Hepatocyte (in vitro differentiated cells): ENCODE measurements at regions not wholly inside any gene's neighbourhood (a gene's known extent, or its start where the extent isn't known, plus 50 kb on each side); places are given as distances from the start of the nearest gene placed in this dataset.
A peak's percentile ranks its signal among the peaks of the same experiment; 100 is the strongest.

Source experiments
- DNase-seq: peaks from one replicate; pipeline ENCODE4 v3.0.0-alpha.2; 2016; ENCODE audit warnings: low spot score
- H2AFZ ChIP-seq: fragments of 200-600 bp; sonication (generic); 2 replicates; pipeline ENCODE4 v1.6.0; 2016; ENCODE audit warnings: antibody characterized with exemption, mild to moderate bottlenecking
- H3K27ac ChIP-seq: fragments of 200-600 bp; sonication (generic); 2 replicates; pipeline ENCODE4 v1.5.1; 2016; ENCODE audit warnings: mild to moderate bottlenecking
- H3K27me3 ChIP-seq: fragments of 200-600 bp; sonication (generic); 2 replicates; pipeline ENCODE4 v1.6.1; 2016
- H3K36me3 ChIP-seq: fragments of 200-600 bp; sonication (generic); replicated peaks from 2 replicates; pipeline ENCODE4 v1.5.1; 2016; ENCODE audit warnings: low read depth; ENCODE audit not compliant: insufficient read depth
- H3K4me1 ChIP-seq: fragments of 200-600 bp; sonication (generic); 2 replicates; pipeline ENCODE4 v1.5.1; 2016; ENCODE audit warnings: mild to moderate bottlenecking, moderate library complexity; ENCODE audit not compliant: insufficient read depth
- H3K4me2 ChIP-seq: fragments of 200-600 bp; sonication (generic); 2 replicates; pipeline ENCODE4 v1.6.0; 2016
- H3K4me3 ChIP-seq: fragments of 200-600 bp; sonication (generic); 2 replicates; pipeline ENCODE4 v1.5.1; 2016; ENCODE audit warnings: mild to moderate bottlenecking
- H3K79me2 ChIP-seq: fragments of 200-600 bp; sonication (generic); 2 replicates; pipeline ENCODE4 v1.6.0; 2017; ENCODE audit warnings: mild to moderate bottlenecking
- H3K9me2 ChIP-seq: fragments of 200-600 bp; sonication (generic); replicated peaks from 2 replicates; pipeline ENCODE4 v1.6.0; 2017; ENCODE audit warnings: mild to moderate bottlenecking; ENCODE audit not compliant: insufficient read depth
- H3K9me3 ChIP-seq: fragments of 200-600 bp; sonication (generic); 2 replicates; pipeline ENCODE4 v1.5.1; 2016; ENCODE audit warnings: low read depth, mild to moderate bottlenecking
- H4K20me1 ChIP-seq: fragments of 200-600 bp; sonication (generic); 2 replicates; pipeline ENCODE4 v1.6.0; 2016; ENCODE audit warnings: mild to moderate bottlenecking; ENCODE audit not compliant: insufficient read depth, poor library complexity, severe bottlenecking
- CTCF ChIP-seq: fragments of 200-600 bp; sonication (generic); IDR thresholded peaks from 2 replicates; pipeline ENCODE4 v1.5.1; 2016; ENCODE audit warnings: antibody characterized with exemption, mild to moderate bottlenecking; ENCODE audit not compliant: poor library complexity
- EZH2 ChIP-seq: fragments of 200-600 bp; sonication (generic); IDR thresholded peaks from 2 replicates; pipeline ENCODE4 v1.6.1; 2016; ENCODE audit warnings: antibody characterized with exemption, mild to moderate bottlenecking, borderline replicate concordance
- EZH2phosphoT487 ChIP-seq: fragments of 200-600 bp; sonication (generic); IDR thresholded peaks from one replicate; pipeline ENCODE4 v1.6.1; 2018; ENCODE audit warnings: antibody characterized with exemption, mild to moderate bottlenecking, low read depth, moderate library complexity; ENCODE audit not compliant: unreplicated experiment, severe bottlenecking
- WGBS: methylation state at CpG from one replicate; pipeline ENCODE4 v1.1.6; 2016; ENCODE audit warnings: low lambda C conversion rate; ENCODE audit errors: missing lambda C conversion rate; 5-methylcytosine and 5-hydroxymethylcytosine counted together

GRCh38 chr20:22431419-22431818 is 153.0 kb downstream of the FOXA2 start:
- no peak overlapping the region for H2AFZ ChIP-seq
- H3K9me3 ChIP-seq: no peaks in the 10 kb centered on the region
- WGBS: 90% methylated on average over 2 of the region's 2 CpGs
- no peak overlapping the region for H3K4me3 ChIP-seq
- no peak for DNase-seq
- no peaks in the 10 kb centered on the region for H3K36me3 ChIP-seq
- H3K9me2 ChIP-seq: no peaks in the 10 kb centered on the region
- no peak for TF ChIP-seq EZH2
- TF ChIP-seq EZH2phosphoT487: no peak
- TF ChIP-seq CTCF: no peak
- H3K27ac ChIP-seq: no peak overlapping the region
- no peaks in the 10 kb centered on the region for H4K20me1 ChIP-seq
- peaks cover 20% of the 10 kb centered on the region for H3K4me1 ChIP-seq
- no peak overlapping the region for H3K4me2 ChIP-seq
- no peaks in the 10 kb centered on the region for H3K79me2 ChIP-seq
- no peaks in the 10 kb centered on the region for H3K27me3 ChIP-seq

GRCh38 chr20:22430746-22431168 is 153.6 kb downstream of the FOXA2 start:
- no peak for DNase-seq
- Histone ChIP-seq H3K4me2 (peak overlapping the region; percentile 13), H3K4me3 (no peak overlapping the region), H4K20me1 (no peaks in the 10 kb centered on the region), H3K4me1 (peaks cover 26% of the 10 kb centered on the region), H2AFZ (no peak overlapping the region), H3K9me2 (no peaks in the 10 kb centered on the region), H3K79me2 (no peaks in the 10 kb centered on the region), H3K27me3 (no peaks in the 10 kb centered on the region), H3K9me3 (no peaks in the 10 kb centered on the region), H3K27ac (no peak overlapping the region), H3K36me3 (no peaks in the 10 kb centered on the region)
- TF ChIP-seq CTCF (no peak), EZH2phosphoT487 (no peak), EZH2 (no peak)
- WGBS: 49% methylated on average over 11 of the region's 11 CpGs

- Histone ChIP-seq H3K27ac (no peak overlapping the region), H3K79me2 (no peaks in the 10 kb centered on the region), H3K4me1 (peaks cover 31% of the 10 kb centered on the region), H3K9me3 (no peaks in the 10 kb centered on the region), H3K4me2 (peak overlapping the region; percentile 13), H3K4me3 (no peak overlapping the region), H4K20me1 (no peaks in the 10 kb centered on the region), H3K36me3 (no peaks in the 10 kb centered on the region), H3K27me3 (no peaks in the 10 kb centered on the region), H2AFZ (no peak overlapping the region), H3K9me2 (no peaks in the 10 kb centered on the region)
- DNase-seq: peak; percentile 32
- WGBS: 25% methylated on average over 15 of the region's 15 CpGs
- TF ChIP-seq CTCF (no peak), EZH2 (no peak), EZH2phosphoT487 (no peak)
Observed at GRCh38 chr20:22430154-22430745, 154.1 kb downstream of the FOXA2 start.
